ENCODE measurements at regions not wholly inside any gene's neighbourhood (a gene's known extent, or its start where the extent isn't known, plus 50 kb on each side); places are given as distances from the start of the nearest gene placed in this dataset.

GRCh38 chr12:92295523-92295922 lies 149.9 kb upstream of the BTG1 start:
- no peak for TF ChIP-seq CTCF (conservative IDR thresholded peaks at IDR 0.05)
- no peak for TF ChIP-seq ZFX (IDR thresholded peaks at IDR 0.05)
